ENCODE measurements at regions not wholly inside any gene's neighbourhood (a gene's known extent, or its start where the extent isn't known, plus 50 kb on each side); places are given as distances from the start of the nearest gene placed in this dataset.

DNA sequence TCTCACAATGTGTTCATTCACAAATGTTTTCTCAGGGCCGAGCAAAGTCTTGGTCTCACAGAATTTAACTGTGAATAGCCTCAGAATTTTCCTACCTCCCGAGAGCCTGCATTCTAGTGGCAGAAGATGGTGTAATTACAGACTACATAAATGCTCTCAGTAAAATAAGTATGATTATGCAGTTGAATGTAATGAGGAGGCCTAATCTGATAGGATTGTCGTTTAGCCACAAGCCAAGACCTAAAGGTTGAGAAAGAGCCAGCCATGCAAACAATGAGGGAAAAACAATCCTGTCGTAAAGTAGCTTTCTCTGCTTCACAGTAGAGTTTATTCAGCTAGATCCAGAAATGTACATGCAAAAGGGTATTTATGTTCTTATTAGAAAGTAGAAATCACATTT is 607.8 kb upstream of the B3GALT2 start:
- POLR2A ChIA-PET: no interaction called here
- no peaks in the 10 kb centered on the region for H3K4me1 Mint-ChIP-seq (ENCODE audit: low read depth)
- no peaks in the 10 kb centered on the region for H3K9me3 Mint-ChIP-seq
- intact Hi-C loops (cut with micrococcal nuclease): no loop called here
- no peak for DNase-seq
- CTCF ChIA-PET: no interaction called here
- ATAC-seq: no peak
- no peaks in the 10 kb centered on the region for H3K36me3 Mint-ChIP-seq (ENCODE audit: low read depth)
- no peak for TF ChIP-seq CTCF (IDR thresholded peaks at IDR 0.05)
- no peak overlapping the region for H3K27ac Mint-ChIP-seq
- no peak overlapping the region for H3K4me3 Mint-ChIP-seq
- no peaks in the 10 kb centered on the region for H3K27me3 Mint-ChIP-seq

DNA sequence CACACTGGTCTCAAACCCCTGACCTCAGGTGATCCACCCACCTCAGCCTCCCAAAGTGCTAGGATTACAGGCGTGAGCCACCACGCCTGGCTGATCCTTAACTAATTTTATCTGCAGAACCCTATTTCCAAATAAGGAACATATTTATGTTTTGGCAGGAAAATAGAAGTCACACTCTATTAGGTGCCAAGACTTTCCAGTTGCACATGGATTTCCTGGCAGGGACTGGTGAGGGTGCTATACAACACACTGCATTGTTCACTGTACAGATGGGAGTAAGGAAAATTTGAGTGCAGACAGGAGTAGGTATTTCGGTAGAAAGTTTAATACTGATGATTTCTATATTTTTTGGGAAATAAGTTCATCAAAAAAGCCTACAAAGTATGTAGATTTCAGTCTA is 605.3 kb upstream of the B3GALT2 start:
- Mint-ChIP-seq H3K27ac (no peak overlapping the region), H3K9me3 (no peaks in the 10 kb centered on the region), H3K4me1 (ENCODE audit: low read depth) (no peaks in the 10 kb centered on the region), H3K36me3 (ENCODE audit: low read depth) (no peaks in the 10 kb centered on the region), H3K27me3 (no peaks in the 10 kb centered on the region), H3K4me3 (no peak overlapping the region)
- ChIA-PET CTCF (no interaction called here), POLR2A (no interaction called here)
- DNase-seq: no peak
- TF ChIP-seq CTCF (IDR thresholded peaks at IDR 0.05): no peak
- intact Hi-C loops (cut with micrococcal nuclease): no loop called here
- no peak for ATAC-seq

- Mint-ChIP-seq H3K27me3 (no peaks in the 10 kb centered on the region), H3K4me1 (ENCODE audit: low read depth) (no peaks in the 10 kb centered on the region), H3K27ac (no peak overlapping the region), H3K36me3 (ENCODE audit: low read depth) (no peaks in the 10 kb centered on the region), H3K4me3 (no peak overlapping the region), H3K9me3 (no peaks in the 10 kb centered on the region)
- ChIA-PET POLR2A (no interaction called here), CTCF (no interaction called here)
- no peak for DNase-seq
- intact Hi-C loops (cut with micrococcal nuclease): no loop called here
- TF ChIP-seq CTCF (IDR thresholded peaks at IDR 0.05): no peak
- ATAC-seq: no peak
Measured at GRCh38 chr1:193787061-193787460, 600.6 kb upstream of the B3GALT2 start.

DNA sequence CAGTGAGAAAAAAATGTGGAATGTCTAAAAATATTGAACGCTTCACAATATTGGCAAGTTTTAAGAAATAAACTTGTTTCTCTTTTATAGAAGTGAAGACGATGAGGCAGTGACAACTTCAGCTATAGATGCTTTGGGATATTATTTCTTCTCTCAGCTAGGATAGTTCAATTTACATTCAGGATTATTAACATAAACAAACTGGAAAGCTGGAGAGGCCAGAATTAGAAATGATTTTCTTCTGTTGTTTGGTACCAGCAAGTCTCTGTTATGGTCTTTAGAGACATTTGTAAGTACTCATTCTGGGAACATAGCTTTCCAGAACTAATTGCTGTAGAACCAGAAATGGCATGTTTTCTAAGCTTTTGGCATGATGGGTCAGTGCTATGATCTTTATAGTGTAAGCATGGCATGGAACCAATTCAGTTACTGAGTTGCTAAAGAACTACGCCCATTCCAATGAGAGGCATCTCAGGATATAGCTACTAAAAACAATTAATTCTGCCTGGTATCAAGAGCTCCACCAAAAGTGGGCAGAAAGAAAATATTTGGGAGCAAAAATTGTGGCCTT is 599.5 kb upstream of the B3GALT2 start:
- intact Hi-C loops (cut with micrococcal nuclease): no loop called here
- ATAC-seq (no peak), DNase-seq (no peak)
- H3K4me1 Mint-ChIP-seq (ENCODE audit: low read depth): no peaks in the 10 kb centered on the region
- no peaks in the 10 kb centered on the region for H3K36me3 Mint-ChIP-seq (ENCODE audit: low read depth)
- ChIA-PET CTCF (interaction anchor here (0.8 kb wide), 1 partner anchor 475 kb away, joined by 3 read pairs; no protein-coding TSS in a partner anchor), POLR2A (no interaction called here)
- H3K27ac Mint-ChIP-seq: no peak overlapping the region
- H3K9me3 Mint-ChIP-seq: no peaks in the 10 kb centered on the region
- no peaks in the 10 kb centered on the region for H3K27me3 Mint-ChIP-seq
- H3K4me3 Mint-ChIP-seq: no peak overlapping the region
- no peak for TF ChIP-seq CTCF (IDR thresholded peaks at IDR 0.05)

DNA sequence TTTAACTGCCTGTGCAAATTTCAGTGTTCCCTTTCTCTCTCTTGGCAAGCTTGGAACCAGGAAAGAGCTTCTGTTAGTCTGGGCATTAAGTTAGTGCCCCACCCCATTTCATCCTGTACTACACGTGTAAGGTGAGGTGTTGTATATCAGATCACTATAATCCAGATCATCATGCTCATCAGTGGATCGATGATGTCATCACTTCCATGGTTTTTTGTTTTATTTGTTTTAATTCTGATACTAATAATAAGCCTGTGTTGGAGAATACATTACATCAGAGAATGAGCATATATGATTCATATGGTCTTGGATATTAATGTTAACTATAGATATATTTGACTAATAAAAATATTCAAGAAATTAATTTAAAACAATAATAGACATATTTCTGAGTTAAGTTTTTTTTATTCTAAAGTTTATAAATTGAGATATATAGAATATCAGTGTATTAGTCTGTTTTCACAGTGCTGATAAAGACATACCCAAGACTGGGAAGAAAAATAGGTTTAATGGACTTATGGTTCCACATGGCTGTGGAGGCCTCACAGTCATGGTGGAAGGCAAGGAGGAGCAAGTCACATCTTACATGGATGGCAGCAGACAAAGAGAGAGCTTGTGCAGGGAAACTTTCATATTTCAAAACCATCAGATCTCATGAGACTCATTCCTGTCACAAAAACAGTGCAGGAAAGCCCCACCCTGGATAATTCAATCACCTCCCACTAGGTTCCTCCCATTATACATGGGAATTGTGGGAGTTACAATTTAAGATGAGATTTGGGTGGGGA is 588.3 kb upstream of the B3GALT2 start:
- ChIA-PET POLR2A (no interaction called here), CTCF (no interaction called here)
- Mint-ChIP-seq H3K27ac (no peak overlapping the region), H3K4me3 (no peak overlapping the region), H3K36me3 (ENCODE audit: low read depth) (peaks cover 2% of the 10 kb centered on the region), H3K27me3 (no peaks in the 10 kb centered on the region), H3K4me1 (ENCODE audit: low read depth) (peaks cover 7% of the 10 kb centered on the region), H3K9me3 (peaks cover 2% of the 10 kb centered on the region)
- ATAC-seq (no peak), DNase-seq (peak; percentile 5)
- intact Hi-C loops (cut with micrococcal nuclease): no loop called here
- no peak for TF ChIP-seq CTCF (IDR thresholded peaks at IDR 0.05)
